GM19351 (cell line): ENCODE measurements at regions not wholly inside any gene's neighbourhood (a gene's known extent, or its start where the extent isn't known, plus 50 kb on each side); places are given as distances from the start of the nearest gene placed in this dataset.
"Not testable (repeated sequence)": the region's sequence is repeated elsewhere in the genome, so short reads cannot be mapped to it uniquely, and the experiment has no call there.

Source experiments
- ATAC-seq: cut with Tn5 transposase; IDR thresholded peaks from one replicate; pipeline ENCODE4 v1.9.1; 2021; ENCODE audit warnings: mild to moderate bottlenecking, moderate library complexity; ENCODE audit not compliant: unreplicated experiment

- not testable (repeated sequence) for ATAC-seq
These were observed 75.9 kb downstream of the NPIPB11 start for GRCh38 chr16:29330623-29331022.

DNA sequence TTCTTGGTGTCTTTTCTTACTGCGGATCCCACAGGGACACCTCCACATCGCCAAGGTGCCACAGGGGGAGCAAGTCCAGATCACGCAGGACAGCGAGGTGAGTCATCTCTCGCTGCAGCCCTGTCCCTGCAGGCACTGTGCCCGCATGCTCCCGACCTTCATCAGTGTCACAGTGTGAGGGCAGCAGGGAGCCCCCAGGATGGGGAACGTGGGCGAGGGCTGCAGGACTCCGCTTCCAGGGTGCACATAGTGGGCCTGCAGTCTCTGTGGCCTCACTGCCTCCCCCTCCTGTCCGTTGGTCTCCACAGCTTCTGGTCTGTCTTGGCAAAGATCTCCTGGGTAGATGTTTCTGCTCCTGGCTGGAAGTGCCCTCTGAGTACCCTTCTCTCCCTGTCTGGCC lies 78.0 kb downstream of the NPIPB11 start:
- not testable (repeated sequence) for ATAC-seq

DNA sequence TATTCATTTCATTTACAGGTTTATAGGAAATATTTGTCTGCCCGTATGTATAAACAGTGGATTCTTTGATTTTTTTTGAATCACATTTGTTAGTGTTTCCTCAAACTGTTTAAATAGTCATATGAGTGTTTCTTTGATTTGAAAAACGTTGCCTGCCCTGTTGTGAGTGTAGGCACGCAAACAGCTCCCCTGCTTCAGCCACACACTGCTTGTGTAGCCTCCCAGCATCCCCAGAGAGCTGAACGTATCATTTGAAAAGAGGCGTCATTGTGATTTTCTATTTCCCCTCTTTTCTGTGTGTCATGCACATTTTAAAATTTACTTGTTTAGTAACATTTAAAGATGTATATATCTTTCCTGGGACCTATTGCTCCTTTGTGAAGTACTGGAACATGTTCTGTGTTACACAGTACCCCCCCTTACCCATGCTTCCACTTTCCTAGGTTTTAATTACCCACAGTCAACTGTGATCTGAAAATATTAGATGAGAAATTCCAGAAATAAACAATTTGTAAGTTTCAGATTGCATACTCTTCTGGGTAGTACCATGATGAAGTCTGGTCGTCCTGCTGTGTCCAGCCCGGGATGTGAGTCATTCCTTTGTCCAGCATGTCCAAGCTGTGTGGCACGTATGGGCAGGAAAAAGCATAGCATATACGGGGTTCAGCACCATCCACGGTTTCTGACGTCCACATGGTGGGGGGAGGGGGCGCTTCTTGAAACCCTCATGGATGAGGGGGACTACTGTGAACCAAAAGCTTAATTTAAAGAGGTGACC lies 78.7 kb downstream of the NPIPB11 start:
- ATAC-seq = not testable (repeated sequence)

GRCh38 chr16:29326164-29327125 lies 80.1 kb downstream of the NPIPB11 start:
- not testable (repeated sequence) for ATAC-seq

DNA sequence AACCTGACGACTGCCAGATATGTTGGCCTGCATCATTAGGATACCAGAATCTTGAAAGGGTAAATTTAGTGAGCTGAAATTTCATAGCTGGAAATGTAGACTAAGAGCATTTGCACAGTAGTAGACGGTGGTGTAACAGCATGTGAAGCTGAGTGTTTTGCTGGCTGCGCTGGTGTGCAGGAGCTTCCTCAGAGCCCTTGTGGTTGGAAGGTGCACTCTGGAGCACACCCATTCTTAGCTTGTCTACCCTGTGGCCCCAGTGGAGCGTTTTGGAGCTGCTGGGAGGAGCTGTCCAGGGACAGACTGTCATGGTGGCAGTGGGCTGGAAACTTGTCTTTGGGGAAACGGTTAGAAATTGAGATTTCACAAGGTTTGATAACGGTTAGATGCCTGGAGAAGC lies 82.8 kb downstream of the NPIPB11 start:
- ATAC-seq = not testable (repeated sequence)

GRCh38 chr16:29321585-29321984 lies 84.9 kb downstream of the NPIPB11 start:
- no peak for ATAC-seq

DNA sequence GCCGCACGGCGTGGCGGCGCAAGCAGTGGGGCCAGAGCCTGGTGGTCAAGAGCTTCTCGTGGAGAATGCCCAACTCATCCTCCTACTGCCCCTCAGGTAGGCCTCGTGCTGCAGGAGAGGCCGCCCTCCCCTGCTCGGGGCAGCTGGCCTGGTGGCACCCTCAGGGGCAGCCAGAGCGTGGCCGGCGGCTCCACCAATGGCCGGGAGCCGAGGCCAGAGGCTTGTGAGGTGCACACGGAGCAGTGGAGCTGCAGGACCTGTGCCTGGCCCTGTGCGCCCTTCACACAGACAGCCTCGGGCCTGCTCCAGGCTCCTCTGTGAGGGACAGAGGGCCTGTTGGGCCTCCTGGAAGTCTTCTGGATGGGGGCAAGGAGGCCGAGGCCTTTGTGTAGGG lies 85.5 kb downstream of the NPIPB11 start:
- ATAC-seq = no peak

GRCh38 chr16:29320274-29320999 lies 86.1 kb downstream of the NPIPB11 start:
- ATAC-seq = no peak

DNA sequence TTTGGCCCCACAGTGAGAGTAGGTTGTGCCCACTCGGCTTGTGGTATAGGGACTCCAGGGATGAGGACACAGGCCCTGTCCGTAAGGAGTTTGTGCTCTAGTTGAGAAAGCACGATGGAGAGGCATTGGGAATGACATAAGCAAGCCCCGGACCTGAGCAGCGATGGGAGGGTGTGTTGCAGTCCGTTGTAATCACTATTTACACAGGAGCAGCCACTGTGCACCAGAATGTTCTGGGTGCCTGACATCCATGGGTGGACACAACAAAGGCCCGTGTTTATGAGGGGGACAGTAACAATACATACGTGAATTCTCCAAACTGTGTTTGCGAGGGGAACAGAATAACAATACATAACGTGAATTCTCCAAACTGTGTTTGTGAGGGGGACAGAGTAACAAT lies 86.8 kb downstream of the NPIPB11 start:
- ATAC-seq = no peak

- not testable (repeated sequence) for ATAC-seq
These were observed 87.9 kb downstream of the NPIPB11 start for GRCh38 chr16:29318561-29318968.

DNA sequence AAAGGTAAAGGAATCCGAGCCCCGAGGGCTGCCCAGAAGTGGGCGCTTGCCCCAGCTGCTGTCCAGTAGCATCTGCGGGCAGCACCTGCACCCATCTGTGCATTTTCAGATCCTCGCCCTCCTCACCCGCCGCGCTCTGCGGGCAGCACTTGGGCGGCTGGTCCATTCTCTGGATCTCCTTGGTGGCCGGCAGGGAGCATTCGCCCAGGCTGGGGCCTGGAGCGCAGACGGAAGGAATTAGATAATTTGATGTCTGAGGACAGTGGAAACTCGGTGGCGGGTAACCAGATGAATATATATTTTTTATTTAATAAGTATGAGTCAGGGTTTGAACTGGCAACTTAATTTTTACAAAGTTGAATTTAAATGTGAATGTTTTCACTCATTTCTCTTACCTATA lies 88.5 kb downstream of the NPIPB11 start:
- no peak for ATAC-seq

- ATAC-seq = no peak
These were observed 89.2 kb downstream of the NPIPB11 start for GRCh38 chr16:29317269-29317668.

DNA sequence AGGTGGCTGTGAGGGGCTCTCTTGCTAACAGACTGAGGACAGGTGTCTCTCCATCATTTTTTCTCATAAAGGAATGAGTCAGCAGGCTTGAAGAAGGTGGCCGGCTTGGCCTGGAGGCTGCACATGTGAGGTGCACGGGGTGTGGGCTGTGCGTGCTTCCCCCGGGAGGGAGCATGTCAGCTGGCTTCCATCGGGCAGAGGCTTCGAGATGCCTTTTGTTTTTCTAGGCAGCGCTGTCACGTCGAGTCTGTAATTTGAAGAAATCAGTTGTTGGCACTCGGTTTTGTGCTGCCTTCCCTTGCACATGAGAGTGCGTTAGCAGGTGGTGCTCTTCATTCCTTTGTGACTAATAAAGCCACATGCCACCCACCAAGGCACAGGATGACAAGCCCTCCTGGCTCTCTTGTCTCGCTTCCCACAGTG lies 89.7 kb downstream of the NPIPB11 start:
- ATAC-seq = no peak

DNA sequence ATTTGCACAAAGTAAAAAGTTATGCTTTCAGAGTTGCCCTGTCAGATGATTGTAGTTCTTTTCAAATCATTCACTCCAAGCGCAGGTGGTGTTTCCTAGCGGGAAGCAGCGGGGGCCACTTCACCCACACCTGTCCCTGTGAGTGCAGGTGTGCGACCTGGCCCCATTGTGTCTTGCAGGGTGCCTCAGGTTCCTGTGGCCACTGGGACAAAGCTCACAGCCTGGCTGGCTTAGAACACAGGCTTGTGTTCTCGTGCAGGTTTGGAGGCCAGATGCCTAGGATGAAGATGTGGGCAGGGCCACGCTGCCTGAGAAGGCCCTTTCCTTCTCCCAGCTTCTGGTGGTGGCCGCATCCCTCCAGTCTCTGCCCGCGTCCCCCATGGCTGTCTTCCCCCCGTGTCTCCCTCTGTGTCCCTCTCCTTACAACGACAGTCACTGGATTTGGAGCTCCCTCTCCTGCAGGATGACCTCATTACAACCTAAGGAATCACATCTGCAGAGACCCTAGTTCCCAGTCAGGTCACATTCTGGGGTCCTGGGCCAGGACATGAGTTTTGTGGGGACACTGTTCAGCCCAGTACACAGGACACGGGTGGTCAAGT lies 90.5 kb downstream of the NPIPB11 start:
- ATAC-seq = no peak

DNA sequence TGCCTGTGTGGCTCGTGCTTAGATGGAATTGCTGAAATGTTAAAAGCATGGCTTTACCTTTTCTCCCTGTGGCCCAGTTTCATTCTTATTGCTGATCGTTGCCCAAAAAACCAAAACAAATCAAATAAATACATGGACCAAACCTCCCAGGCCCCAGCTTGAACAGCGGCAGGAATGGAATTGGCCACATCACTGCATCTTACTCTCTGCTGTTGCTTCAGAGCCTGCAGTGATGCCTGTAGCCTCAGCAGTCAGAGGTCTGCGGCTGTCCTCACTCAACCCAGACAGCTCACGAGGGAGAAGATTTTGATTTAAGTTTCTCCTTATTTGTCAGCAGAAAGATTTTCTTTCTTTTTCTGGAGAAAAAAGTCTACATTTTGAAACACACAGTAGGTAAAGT lies 91.5 kb downstream of the NPIPB11 start:
- ATAC-seq = no peak

DNA sequence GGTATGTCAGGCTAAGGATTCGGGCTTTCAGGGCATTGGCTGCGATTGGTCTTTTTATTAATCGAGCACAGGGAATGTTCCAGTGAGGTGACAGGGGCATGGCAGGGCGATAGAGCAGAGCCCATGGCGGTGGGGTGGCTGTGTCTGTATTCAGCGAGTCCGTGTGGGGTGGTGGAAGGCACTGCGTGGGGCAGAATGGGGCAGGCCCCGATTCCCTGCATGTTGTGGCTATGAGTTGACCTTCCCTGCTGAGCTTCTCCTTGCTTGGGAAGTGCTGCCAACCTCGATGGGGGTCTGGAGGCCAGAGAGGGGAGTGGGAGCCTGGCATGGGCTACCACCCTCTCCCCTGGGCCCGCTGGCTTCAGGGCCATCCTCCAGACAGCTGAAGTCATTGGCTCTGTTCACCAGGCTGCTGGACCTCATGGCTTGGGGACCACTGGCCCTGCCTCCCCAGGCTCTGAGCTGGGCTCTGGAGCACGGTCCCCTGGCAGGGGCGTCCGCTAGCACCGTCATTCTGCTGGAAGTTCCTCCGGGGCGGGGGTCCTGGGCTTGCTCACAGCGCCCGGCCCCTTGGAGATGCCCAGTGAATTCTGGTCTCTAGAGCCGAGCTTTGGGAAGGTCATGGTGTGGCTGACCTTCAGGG lies 92.1 kb downstream of the NPIPB11 start:
- ATAC-seq = no peak

DNA sequence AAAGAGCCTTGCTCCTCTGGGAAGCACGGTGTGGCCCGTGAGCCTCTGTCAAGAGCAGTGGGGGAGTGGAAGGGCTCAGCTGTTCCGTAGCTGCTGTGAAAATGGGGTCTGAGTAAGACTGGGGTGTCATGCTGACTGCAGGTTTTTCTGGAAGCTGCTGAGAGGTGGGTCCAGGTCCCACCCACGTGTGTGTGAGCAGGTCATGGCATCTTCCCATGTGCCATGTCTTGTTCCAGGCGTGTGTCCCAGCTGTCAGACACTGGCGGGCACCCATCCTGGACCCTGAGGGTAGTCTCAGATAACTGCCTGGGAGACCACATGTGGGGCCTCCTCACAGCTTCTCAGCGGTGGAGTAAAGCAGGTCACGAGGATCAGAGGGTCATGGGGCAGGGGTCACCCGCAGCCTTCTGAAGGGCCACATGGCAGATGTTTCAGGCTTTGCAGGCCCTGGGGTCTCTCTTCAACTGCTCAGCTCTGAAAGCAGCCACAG lies 92.9 kb downstream of the NPIPB11 start:
- ATAC-seq = no peak

- ATAC-seq = no peak
These were observed 93.5 kb downstream of the NPIPB11 start for GRCh38 chr16:29312835-29313558.

- ATAC-seq = not testable (repeated sequence)
These were observed 94.2 kb downstream of the NPIPB11 start for GRCh38 chr16:29312345-29312675.
